ENCODE measurements at regions not wholly inside any gene's neighbourhood (a gene's known extent, or its start where the extent isn't known, plus 50 kb on each side); places are given as distances from the start of the nearest gene placed in this dataset.

- TF ChIP-seq CTCF (IDR thresholded peaks at IDR 0.05) (no peak), EZH2 (IDR thresholded peaks at IDR 0.05) (no peak), EZH2phosphoT487 (IDR thresholded peaks at IDR 0.05) (no peak)
Measured at GRCh38 chr4:14070289-14070880, 442.9 kb upstream of the BOD1L1 start.
